ENCODE measurements at regions not wholly inside any gene's neighbourhood (a gene's known extent, or its start where the extent isn't known, plus 50 kb on each side); places are given as distances from the start of the nearest gene placed in this dataset.
"Not testable (repeated sequence)": the region's sequence is repeated elsewhere in the genome, so short reads cannot be mapped to it uniquely, and the experiment has no call there.

GRCh38 chr14:83271663-83272062 is 1738.0 kb upstream of the SEL1L start:
- DNase-seq = no peak

GRCh38 chr14:83280719-83281118 is 1747.1 kb upstream of the SEL1L start:
- no peak for DNase-seq

GRCh38 chr14:83282706-83283105 is 1749.1 kb upstream of the SEL1L start:
- DNase-seq = no peak

GRCh38 chr14:83287300-83287699 is 1753.6 kb upstream of the SEL1L start:
- DNase-seq = no peak

- no peak for DNase-seq
These were observed 1755.7 kb upstream of the SEL1L start for GRCh38 chr14:83289390-83289789.

- DNase-seq = no peak
These were observed 1756.2 kb upstream of the SEL1L start for GRCh38 chr14:83289896-83290295.

GRCh38 chr14:83290447-83290846 is 1756.8 kb upstream of the SEL1L start:
- DNase-seq = no peak

GRCh38 chr14:83291714-83292113 is 1758.1 kb upstream of the SEL1L start:
- no peak for DNase-seq

- DNase-seq = no peak
These were observed 1761.3 kb upstream of the SEL1L start for GRCh38 chr14:83294941-83295340.

GRCh38 chr14:83297361-83297760 is 1763.7 kb upstream of the SEL1L start:
- no peak for DNase-seq

- not testable (repeated sequence) for DNase-seq
These were observed 1764.4 kb upstream of the SEL1L start for GRCh38 chr14:83298016-83298415.

GRCh38 chr14:83300476-83301064 is 1766.9 kb upstream of the SEL1L start:
- DNase-seq = peak; percentile 32

- no peak for DNase-seq
These were observed 1768.1 kb upstream of the SEL1L start for GRCh38 chr14:83301791-83302190.

GRCh38 chr14:83309211-83309610 is 1775.6 kb upstream of the SEL1L start:
- DNase-seq = no peak

- DNase-seq = no peak
These were observed 1776.2 kb upstream of the SEL1L start for GRCh38 chr14:83309833-83310232.

GRCh38 chr14:83312511-83312910 is 1778.9 kb upstream of the SEL1L start:
- no peak for DNase-seq

- no peak for DNase-seq
These were observed 1781.1 kb upstream of the SEL1L start for GRCh38 chr14:83314764-83315163.

- no peak for DNase-seq
These were observed 1782.7 kb upstream of the SEL1L start for GRCh38 chr14:83316356-83316755.

- DNase-seq = no peak
These were observed 1787.2 kb upstream of the SEL1L start for GRCh38 chr14:83320837-83321236.

- DNase-seq = no peak
These were observed 1797.9 kb upstream of the SEL1L start for GRCh38 chr14:83331513-83331912.

- DNase-seq = no peak
These were observed 1808.9 kb upstream of the SEL1L start for GRCh38 chr14:83342590-83342989.

GRCh38 chr14:83347874-83348273 is 1814.2 kb upstream of the SEL1L start:
- no peak for DNase-seq

- DNase-seq = no peak
These were observed 1822.0 kb upstream of the SEL1L start for GRCh38 chr14:83355609-83356008.

- no peak for DNase-seq
These were observed 1822.4 kb upstream of the SEL1L start for GRCh38 chr14:83356080-83356479.

GRCh38 chr14:83372271-83372670 is 1838.6 kb upstream of the SEL1L start:
- DNase-seq = no peak

GRCh38 chr14:83379436-83379835 is 1845.8 kb upstream of the SEL1L start:
- DNase-seq = no peak

Data from NCI-H1436 (cell line).